ENCODE measurements at regions not wholly inside any gene's neighbourhood (a gene's known extent, or its start where the extent isn't known, plus 50 kb on each side); places are given as distances from the start of the nearest gene placed in this dataset.

GRCh38 chr4:102169345-102169744, 175.9 kb downstream of the SLC39A8 start:
- no peak overlapping the region for H3K4ac ChIP-seq (ENCODE audit: low read depth, low read length)
- H4K20me1 ChIP-seq (ENCODE audit: insufficient read depth, low read length) = no peaks in the 10 kb centered on the region
- H3K14ac ChIP-seq (replicated peaks; ENCODE audit: low read depth, low read length) = no peak overlapping the region
- 63% methylated on average over 1 of the region's 2 CpGs; no CpG with 5 or more reads in 1 of the 2 experiments for WGBS, 2 experiments (ENCODE audit: extremely low coverage in 2 of 2, insufficient read length in 1 of 2)
- H4K5ac ChIP-seq (ENCODE audit: low read depth, low read length) = no peak overlapping the region
- H3K27me3 ChIP-seq (ENCODE audit: control insufficient read depth, insufficient read depth, low read length) = no peaks in the 10 kb centered on the region
- no peak overlapping the region for H2BK5ac ChIP-seq (ENCODE audit: low read depth, low read length, poor library complexity, severe bottlenecking)
- H2AK5ac ChIP-seq (ENCODE audit: low read depth, low read length) = no peak overlapping the region
- no peak overlapping the region for H2BK20ac ChIP-seq (ENCODE audit: low read depth, low read length)
- DNase-seq (no peak), ATAC-seq (ENCODE audit: low read depth) (no peak)
- dilution Hi-C loops (cut with HindIII; ENCODE audit: low sequenced_read_pairs, unreplicated experiment) = no loop called here
- no peaks in the 10 kb centered on the region; the same call in 1 of the 2 replicates for H3K9me3 ChIP-seq (ENCODE audit: control insufficient read depth, insufficient read depth, low read length)
- H2AFZ ChIP-seq (replicated peaks; ENCODE audit: low read length, poor library complexity) = no peak overlapping the region
- H3K9me1 ChIP-seq (ENCODE audit: insufficient read depth, low read length) = no peaks in the 10 kb centered on the region
- intact Hi-C loops (cut with micrococcal nuclease) = no loop called here
- BruUV-seq (replicated peaks) = no TSS peak
- H2BK120ac ChIP-seq (ENCODE audit: low read depth, low read length) = no peak overlapping the region
- H3K4me1 ChIP-seq (ENCODE audit: control insufficient read depth, insufficient read depth, low read length) = no peaks in the 10 kb centered on the region
- H4K91ac ChIP-seq (ENCODE audit: insufficient read depth, low read depth, low read length) = no peak overlapping the region
- H3K9ac ChIP-seq (ENCODE audit: low read depth, low read length) = no peak overlapping the region
- no peaks in the 10 kb centered on the region for H3K36me3 ChIP-seq (ENCODE audit: control insufficient read depth, insufficient read depth, low read length)
- H3K56ac ChIP-seq (ENCODE audit: extremely low read depth, insufficient read depth, low read length) = no peak overlapping the region
- no peaks in the 10 kb centered on the region for H3K79me1 ChIP-seq (ENCODE audit: low read depth in 1 of 2, low read length in 2 of 2)
- in situ Hi-C loops (cut with MboI; ENCODE audit: low sequenced_read_pairs) = no loop called here
- no peak overlapping the region for H2AK9ac ChIP-seq (replicated peaks; ENCODE audit: low read depth, low read length, poor library complexity)
- H3K4me2 ChIP-seq (ENCODE audit: low read depth, low read length) = no peak overlapping the region
- H3K27ac ChIP-seq (ENCODE audit: insufficient read depth, low read length) = no peak overlapping the region
- no peak overlapping the region for H3K18ac ChIP-seq (ENCODE audit: low read depth, low read length)
- no peak overlapping the region for H2BK15ac ChIP-seq (ENCODE audit: low read depth, low read length)
- H3K4me3 ChIP-seq (ENCODE audit: insufficient read depth, low read depth, low read length) = no peak overlapping the region
- TF ChIP-seq POLR2A (IDR thresholded peaks at IDR 0.05; ENCODE audit: low read depth, low read length) = no peak
- TF ChIP-seq USF2 (IDR thresholded peaks at IDR 0.05; ENCODE audit: low read depth, low read length) = no peak
- TF ChIP-seq RAD21 (IDR thresholded peaks at IDR 0.05; ENCODE audit: low read length) = no peak
- no peak for TF ChIP-seq FOS (IDR thresholded peaks at IDR 0.05; ENCODE audit: low read depth, low read length)
- TF ChIP-seq CTCF (conservative IDR thresholded peaks at IDR 0.05; ENCODE audit: low read depth, low read length) = no peak
- TF ChIP-seq RCOR1 (IDR thresholded peaks at IDR 0.05; ENCODE audit: insufficient replicate concordance, low read length) = no peak
- TF ChIP-seq RFX5 (IDR thresholded peaks at IDR 0.05; ENCODE audit: low read depth, low read length) = no peak
- no peak for TF ChIP-seq MAZ (IDR thresholded peaks at IDR 0.05; ENCODE audit: borderline replicate concordance, low read depth, low read length)
- no peak for TF ChIP-seq CEBPB (IDR thresholded peaks at IDR 0.05; ENCODE audit: low read depth, low read length)
- no peak for TF ChIP-seq MAFK (IDR thresholded peaks at IDR 0.05; ENCODE audit: low read depth, low read length)
- TF ChIP-seq BHLHE40 (IDR thresholded peaks at IDR 0.05; ENCODE audit: low read depth, low read length) = no peak
- TF ChIP-seq CHD1 (IDR thresholded peaks at IDR 0.05; ENCODE audit: low read depth, low read length) = no peak
- TF ChIP-seq SMC3 (IDR thresholded peaks at IDR 0.05; ENCODE audit: low read depth, low read length) = no peak
- TF ChIP-seq NFE2L2 (IDR thresholded peaks at IDR 0.05; ENCODE audit: low read depth, low read length) = no peak
- no peak for TF ChIP-seq MXI1 (IDR thresholded peaks at IDR 0.05; ENCODE audit: borderline replicate concordance, low read depth, low read length)
- ChIA-PET POLR2A (ENCODE audit: unreplicated experiment) (no interaction called here), CTCF (interaction anchor here (0.7 to 1.2 kb wide), 2 partner anchors 10 to 455 kb away, joined by 4 to 5 read pairs; no protein-coding TSS in a partner anchor)
- no peak overlapping the region for H4K8ac ChIP-seq (ENCODE audit: low read depth in 2 of 2, low read length in 2 of 2)
- no peak overlapping the region for H3K23ac ChIP-seq (ENCODE audit: low read depth, low read length)
